ENCODE measurements at regions not wholly inside any gene's neighbourhood (a gene's known extent, or its start where the extent isn't known, plus 50 kb on each side); places are given as distances from the start of the nearest gene placed in this dataset. TPM values are rescaled to one million over a fixed set of nuclear protein-coding genes. Genes with fewer than 3 reads are reported as not detected.

GRCh38 chrX:140943513-140943912 lies 58.9 kb upstream of the SPANXB1 start:
- in situ Hi-C loops (cut with MboI), result no loop called here
- no peaks in the 10 kb centered on the region for H3K79me2 ChIP-seq (ENCODE audit: insufficient read depth)
- no peak overlapping the region for H3K4me3 ChIP-seq
- no peak overlapping the region for H3K4me2 ChIP-seq (ENCODE audit: unreplicated experiment)
- H3K27ac ChIP-seq, result no peak overlapping the region
- H3K27me3 ChIP-seq (replicated peaks; ENCODE audit: insufficient read depth), result no peaks in the 10 kb centered on the region
- H3K36me3 ChIP-seq (ENCODE audit: low read depth), result no peaks in the 10 kb centered on the region
- no peaks in the 10 kb centered on the region for H3K4me1 ChIP-seq (ENCODE audit: insufficient read depth)
- no peak overlapping the region for H2AFZ ChIP-seq
- no peak for DNase-seq
- no peak for TF ChIP-seq EZH2phosphoT487 (IDR thresholded peaks at IDR 0.05; ENCODE audit: insufficient read depth, low read depth)
- 20 to 37% methylated on average over 2 of the region's 2 CpGs for WGBS, 2 experiments (ENCODE audit: low coverage in 1 of 2, low lambda C conversion rate in 2 of 2, missing lambda C conversion rate in 2 of 2)
- no peaks in the 10 kb centered on the region for H3F3A ChIP-seq (ENCODE audit: insufficient read depth)
- H3K9me3 ChIP-seq (ENCODE audit: low read depth), result no peaks in the 10 kb centered on the region
- H3K9ac ChIP-seq, result no peak overlapping the region
- no peaks in the 10 kb centered on the region for H4K20me1 ChIP-seq (ENCODE audit: insufficient read depth)
- H3K9me2 ChIP-seq (ENCODE audit: insufficient read depth), result no peaks in the 10 kb centered on the region

GRCh38 chrX:140944710-140945109 lies 57.7 kb upstream of the SPANXB1 start:
- Histone ChIP-seq H3K9me2 (ENCODE audit: insufficient read depth) (no peaks in the 10 kb centered on the region), H3K36me3 (ENCODE audit: low read depth) (no peaks in the 10 kb centered on the region), H3K79me2 (ENCODE audit: insufficient read depth) (no peaks in the 10 kb centered on the region), H3F3A (ENCODE audit: insufficient read depth) (no peaks in the 10 kb centered on the region), H4K20me1 (ENCODE audit: insufficient read depth) (no peaks in the 10 kb centered on the region), H3K4me1 (ENCODE audit: insufficient read depth) (no peaks in the 10 kb centered on the region), H3K9me3 (ENCODE audit: low read depth) (no peaks in the 10 kb centered on the region), H3K27ac (no peak overlapping the region), H3K9ac (no peak overlapping the region), H3K4me3 (no peak overlapping the region), H2AFZ (no peak overlapping the region), H3K27me3 (replicated peaks; ENCODE audit: insufficient read depth) (no peaks in the 10 kb centered on the region), H3K4me2 (ENCODE audit: unreplicated experiment) (no peak overlapping the region)
- DNase-seq, result no peak
- 3 to 21% methylated on average over 3 of the region's 3 CpGs for WGBS, 2 experiments (ENCODE audit: low coverage in 1 of 2, low lambda C conversion rate in 2 of 2, missing lambda C conversion rate in 2 of 2)
- TF ChIP-seq EZH2phosphoT487 (IDR thresholded peaks at IDR 0.05; ENCODE audit: insufficient read depth, low read depth) (no peak), EZH2 (IDR thresholded peaks at IDR 0.05; ENCODE audit: insufficient read depth, poor library complexity, severe bottlenecking) (no peak)
- in situ Hi-C loops (cut with MboI), result no loop called here

- Histone ChIP-seq H3K4me3 (no peak overlapping the region), H3F3A (ENCODE audit: insufficient read depth) (no peaks in the 10 kb centered on the region), H3K27me3 (replicated peaks; ENCODE audit: insufficient read depth) (no peaks in the 10 kb centered on the region), H3K9me3 (ENCODE audit: low read depth) (no peaks in the 10 kb centered on the region), H3K9me2 (ENCODE audit: insufficient read depth) (no peaks in the 10 kb centered on the region), H2AFZ (no peak overlapping the region), H3K4me2 (ENCODE audit: unreplicated experiment) (no peak overlapping the region), H3K9ac (no peak overlapping the region), H4K20me1 (ENCODE audit: insufficient read depth) (no peaks in the 10 kb centered on the region), H3K4me1 (ENCODE audit: insufficient read depth) (no peaks in the 10 kb centered on the region), H3K36me3 (ENCODE audit: low read depth) (no peaks in the 10 kb centered on the region), H3K79me2 (ENCODE audit: insufficient read depth) (no peaks in the 10 kb centered on the region), H3K27ac (no peak overlapping the region)
- DNase-seq, result no peak
- TF ChIP-seq EZH2phosphoT487 (IDR thresholded peaks at IDR 0.05; ENCODE audit: insufficient read depth, low read depth), result no peak
- TF ChIP-seq EZH2 (IDR thresholded peaks at IDR 0.05; ENCODE audit: insufficient read depth, poor library complexity, severe bottlenecking), result no peak
- in situ Hi-C loops (cut with MboI), result no loop called here
- WGBS, 2 experiments (ENCODE audit: low coverage in 1 of 2, low lambda C conversion rate in 2 of 2, missing lambda C conversion rate in 2 of 2), result 9 to 10% methylated on average over 5 of the region's 5 CpGs
Observed at GRCh38 chrX:140948827-140949226, 53.6 kb upstream of the SPANXB1 start.

GRCh38 chrX:140949233-140949632 lies 53.2 kb upstream of the SPANXB1 start:
- H3K27me3 ChIP-seq (replicated peaks; ENCODE audit: insufficient read depth), result no peaks in the 10 kb centered on the region
- in situ Hi-C loops (cut with MboI), result no loop called here
- no peaks in the 10 kb centered on the region for H4K20me1 ChIP-seq (ENCODE audit: insufficient read depth)
- H3K9me2 ChIP-seq (ENCODE audit: insufficient read depth), result no peaks in the 10 kb centered on the region
- no peaks in the 10 kb centered on the region for H3K9me3 ChIP-seq (ENCODE audit: low read depth)
- H3K9ac ChIP-seq, result no peak overlapping the region
- H2AFZ ChIP-seq, result no peak overlapping the region
- WGBS, 2 experiments (ENCODE audit: low coverage in 1 of 2, low lambda C conversion rate in 2 of 2, missing lambda C conversion rate in 2 of 2), result 5 to 7% methylated on average over 5 of the region's 5 CpGs
- no peaks in the 10 kb centered on the region for H3K79me2 ChIP-seq (ENCODE audit: insufficient read depth)
- H3K27ac ChIP-seq, result no peak overlapping the region
- no peaks in the 10 kb centered on the region for H3F3A ChIP-seq (ENCODE audit: insufficient read depth)
- TF ChIP-seq EZH2phosphoT487 (IDR thresholded peaks at IDR 0.05; ENCODE audit: insufficient read depth, low read depth), result no peak
- no peak for TF ChIP-seq EZH2 (IDR thresholded peaks at IDR 0.05; ENCODE audit: insufficient read depth, poor library complexity, severe bottlenecking)
- DNase-seq, result no peak
- H3K36me3 ChIP-seq (ENCODE audit: low read depth), result no peaks in the 10 kb centered on the region
- no peaks in the 10 kb centered on the region for H3K4me1 ChIP-seq (ENCODE audit: insufficient read depth)
- no peak overlapping the region for H3K4me2 ChIP-seq (ENCODE audit: unreplicated experiment)
- H3K4me3 ChIP-seq, result no peak overlapping the region

Small RNAs in the stretch of these regions (microRNA-seq; reads per million reads assigned to microRNA genes)
- not detected for gene MIR320D2 (ENCODE audit: borderline number of aligned reads)

Small RNAs in the stretch of these regions (small RNA-seq; reads per million reads assigned to genes)
- not detected for gene MIR320D2 (ENCODE audit: low read depth, low replicate concordance)
